ENCODE measurements at regions not wholly inside any gene's neighbourhood (a gene's known extent, or its start where the extent isn't known, plus 50 kb on each side); places are given as distances from the start of the nearest gene placed in this dataset.
"Not testable (repeated sequence)": the region's sequence is repeated elsewhere in the genome, so short reads cannot be mapped to it uniquely, and the experiment has no call there.

GRCh38 chr14:45972416-45972815 is 679.2 kb downstream of the RPL10L start:
- no peak for DNase-seq

GRCh38 chr14:45970621-45971020 is 681.0 kb downstream of the RPL10L start:
- no peak for DNase-seq

GRCh38 chr14:45968037-45968436 is 683.5 kb downstream of the RPL10L start:
- no peak for DNase-seq

- DNase-seq, result no peak
Observed at GRCh38 chr14:45949479-45949878, 696.5 kb upstream of the MIS18BP1 start.

GRCh38 chr14:45947830-45948229 is 694.8 kb upstream of the MIS18BP1 start:
- DNase-seq, result no peak

GRCh38 chr14:45946251-45946650 is 693.2 kb upstream of the MIS18BP1 start:
- DNase-seq, result no peak

- no peak for DNase-seq
Observed at GRCh38 chr14:45940318-45940717, 687.3 kb upstream of the MIS18BP1 start.

GRCh38 chr14:45939572-45939971 is 686.6 kb upstream of the MIS18BP1 start:
- no peak for DNase-seq

GRCh38 chr14:45919995-45920394 is 667.0 kb upstream of the MIS18BP1 start:
- DNase-seq, result not testable (repeated sequence)

- DNase-seq, result no peak
Observed at GRCh38 chr14:45916340-45916953, 663.4 kb upstream of the MIS18BP1 start.

GRCh38 chr14:45907782-45908181 is 654.8 kb upstream of the MIS18BP1 start:
- no peak for DNase-seq

- DNase-seq, result no peak
Observed at GRCh38 chr14:45906257-45906656, 653.3 kb upstream of the MIS18BP1 start.

- DNase-seq, result no peak
Observed at GRCh38 chr14:45905672-45906071, 652.7 kb upstream of the MIS18BP1 start.

GRCh38 chr14:45904314-45904713 is 651.3 kb upstream of the MIS18BP1 start:
- DNase-seq, result no peak

- DNase-seq, result no peak
Observed at GRCh38 chr14:45902241-45902640, 649.2 kb upstream of the MIS18BP1 start.

- no peak for DNase-seq
Observed at GRCh38 chr14:45897439-45897838, 644.4 kb upstream of the MIS18BP1 start.

GRCh38 chr14:45893127-45893526 is 640.1 kb upstream of the MIS18BP1 start:
- no peak for DNase-seq

GRCh38 chr14:45891417-45892080 is 638.5 kb upstream of the MIS18BP1 start:
- DNase-seq, result no peak

GRCh38 chr14:45888766-45889285 is 635.8 kb upstream of the MIS18BP1 start:
- DNase-seq, result not testable (repeated sequence)

- no peak for DNase-seq
Observed at GRCh38 chr14:45877981-45878380, 625.0 kb upstream of the MIS18BP1 start.

GRCh38 chr14:45868863-45869262 is 615.9 kb upstream of the MIS18BP1 start:
- DNase-seq, result no peak

GRCh38 chr14:45868377-45868776 is 615.4 kb upstream of the MIS18BP1 start:
- DNase-seq, result no peak

- DNase-seq, result no peak
Observed at GRCh38 chr14:45867046-45867894, 614.3 kb upstream of the MIS18BP1 start.

- no peak for DNase-seq
Observed at GRCh38 chr14:45838597-45838996, 585.6 kb upstream of the MIS18BP1 start.

Measured in NCI-H2171 (cell line).